CD4-positive, alpha-beta T cell treated with Interleukin-21 for 1 hour (primary cell): ENCODE measurements at regions not wholly inside any gene's neighbourhood (a gene's known extent, or its start where the extent isn't known, plus 50 kb on each side); places are given as distances from the start of the nearest gene placed in this dataset.

Experiments
- DNase-seq: peaks from one replicate; pipeline ENCODE4 v3.0.0-alpha.2; 2020

GRCh38 chr10:94194256-94194655 is 168.5 kb downstream of the NOC3L start:
- no peak for DNase-seq

GRCh38 chr10:94197241-94197640 is 165.5 kb downstream of the NOC3L start:
- no peak for DNase-seq

DNA sequence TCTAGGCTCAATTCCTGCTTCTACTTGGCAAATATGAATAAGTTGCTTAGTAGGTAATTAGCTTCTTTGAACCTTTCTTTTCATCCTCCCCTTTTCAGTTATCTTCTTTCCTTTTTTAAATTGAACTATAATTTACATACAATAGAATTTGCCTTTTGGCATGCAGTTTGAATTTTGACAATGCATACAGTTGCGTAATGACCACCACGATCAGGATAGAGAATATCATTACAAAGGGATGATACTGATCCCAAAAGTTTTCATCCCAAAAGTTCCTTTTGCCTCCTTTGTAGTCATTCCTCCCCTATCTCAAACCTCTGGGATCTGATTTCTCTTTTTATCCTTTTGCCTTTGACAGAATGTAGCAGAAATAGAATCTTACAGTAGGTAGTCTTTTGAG is 164.4 kb downstream of the NOC3L start:
- no peak for DNase-seq

- no peak for DNase-seq
These were observed 163.2 kb downstream of the NOC3L start for GRCh38 chr10:94199565-94199964.

- DNase-seq: no peak
These were observed 162.4 kb downstream of the NOC3L start for GRCh38 chr10:94200146-94200837.

- DNase-seq: no peak
These were observed 157.3 kb downstream of the NOC3L start for GRCh38 chr10:94205396-94205831.

- no peak for DNase-seq
These were observed 156.6 kb downstream of the NOC3L start for GRCh38 chr10:94206176-94206575.

DNA sequence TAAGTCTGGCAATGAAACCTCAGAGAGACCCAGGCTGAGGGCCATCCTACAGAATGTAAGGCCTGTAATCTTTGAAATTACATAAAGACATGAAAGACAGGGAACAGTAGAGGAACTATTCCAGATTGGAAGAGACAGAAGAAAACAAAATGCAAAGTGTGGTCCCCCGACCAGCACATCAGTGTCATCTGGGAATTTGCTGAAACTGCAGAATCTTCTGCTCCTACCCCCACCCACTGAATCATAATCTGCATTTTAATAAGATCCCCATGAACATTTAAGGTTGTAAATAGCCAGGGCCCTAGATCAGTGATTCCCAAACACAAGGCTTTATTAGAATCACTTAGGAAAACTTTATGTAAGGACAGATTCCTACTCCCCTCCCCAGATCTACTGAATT is 154.4 kb downstream of the NOC3L start:
- DNase-seq: no peak

GRCh38 chr10:94210440-94211168 is 152.1 kb downstream of the NOC3L start:
- no peak for DNase-seq

DNA sequence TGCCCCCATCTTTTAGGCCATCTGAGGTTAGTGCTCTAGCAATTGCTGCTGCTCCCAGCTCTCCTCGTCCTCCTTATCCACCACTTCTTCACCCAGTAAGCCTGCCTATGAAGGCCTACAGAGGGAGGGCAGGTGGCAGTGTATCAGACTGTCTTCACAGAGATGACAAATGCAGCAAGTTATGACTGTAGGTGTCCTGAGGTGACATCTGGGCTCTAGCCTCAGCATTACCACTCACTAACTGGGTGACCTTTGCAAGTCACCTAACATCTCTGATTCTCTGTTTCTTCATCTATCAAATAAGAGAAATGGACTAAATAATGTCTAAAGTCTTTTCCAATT is 151.6 kb downstream of the NOC3L start:
- no peak for DNase-seq

GRCh38 chr10:94213001-94213530 is 149.7 kb downstream of the NOC3L start:
- DNase-seq: no peak

DNA sequence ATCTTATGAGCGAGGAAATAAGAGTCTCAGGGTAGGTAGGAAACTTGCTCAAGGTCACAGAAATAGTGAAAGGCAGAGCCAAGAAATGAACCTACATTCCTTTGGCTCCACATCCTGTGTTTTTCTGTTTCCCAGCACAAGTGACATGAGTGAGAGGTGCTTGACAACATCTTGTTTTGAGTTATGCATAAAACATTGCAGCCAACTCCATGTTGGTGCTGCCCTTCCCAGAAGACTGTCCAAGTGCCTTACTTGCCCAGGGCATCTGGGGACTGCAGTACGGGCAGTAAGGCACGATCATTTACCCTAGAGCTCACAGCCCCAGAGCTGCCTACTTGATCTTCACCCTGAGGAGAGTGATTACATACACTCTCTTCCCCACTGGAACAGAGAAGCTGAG is 148.8 kb downstream of the NOC3L start:
- no peak for DNase-seq

GRCh38 chr10:94214481-94214893 is 148.3 kb downstream of the NOC3L start:
- DNase-seq: no peak

- no peak for DNase-seq
These were observed 146.5 kb downstream of the NOC3L start for GRCh38 chr10:94216201-94216600.

DNA sequence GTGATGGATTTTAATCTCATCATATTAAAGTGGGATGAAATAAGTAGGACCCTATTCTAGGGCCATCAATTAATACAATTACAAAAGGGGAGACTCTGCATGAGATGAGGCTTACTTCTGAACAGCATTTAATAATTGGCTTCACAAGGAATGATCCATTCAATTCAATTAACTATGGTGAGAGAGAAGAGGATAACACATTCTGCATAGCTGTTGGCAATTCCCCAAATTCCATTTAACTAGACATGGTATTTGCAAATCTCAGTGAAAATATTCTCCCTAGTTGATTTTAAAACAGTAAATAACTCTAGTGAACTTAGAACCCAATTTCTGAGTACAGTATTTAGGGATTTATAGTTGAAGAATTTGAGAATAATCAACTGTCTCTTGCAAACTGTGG is 145.3 kb downstream of the NOC3L start:
- DNase-seq: no peak

DNA sequence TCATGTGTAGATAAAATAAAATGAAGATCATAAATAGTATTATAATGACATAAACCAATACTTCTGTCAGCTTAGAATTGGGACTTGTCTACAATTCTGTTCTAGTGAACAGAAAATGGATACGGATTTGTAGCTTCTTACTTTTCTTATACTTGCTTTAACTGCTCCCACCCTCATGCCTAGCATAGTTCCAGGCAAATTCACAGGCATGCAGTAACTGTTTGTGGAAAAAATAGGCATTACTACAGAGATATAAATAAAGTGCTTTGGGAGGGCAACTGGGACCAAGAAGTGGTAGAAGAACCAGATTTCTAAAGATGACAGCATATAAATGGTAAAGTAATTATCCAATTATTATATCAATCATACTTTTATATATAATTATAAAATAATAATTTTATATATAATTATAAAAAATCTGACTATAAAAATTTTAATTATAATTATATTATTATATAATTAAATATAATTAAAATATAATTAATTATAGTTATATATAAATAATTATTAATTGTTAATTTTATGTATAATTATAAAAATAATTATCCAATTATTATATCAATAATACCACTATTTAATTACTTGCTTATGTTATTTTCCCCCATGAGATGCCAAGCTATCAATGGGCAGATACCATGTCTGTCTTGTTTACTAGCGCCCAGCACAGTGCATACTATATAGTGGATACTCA is 144.1 kb downstream of the NOC3L start:
- DNase-seq: no peak

GRCh38 chr10:94219829-94220228 is 142.9 kb downstream of the NOC3L start:
- DNase-seq: no peak

- no peak for DNase-seq
These were observed 142.0 kb downstream of the NOC3L start for GRCh38 chr10:94220717-94221116.

DNA sequence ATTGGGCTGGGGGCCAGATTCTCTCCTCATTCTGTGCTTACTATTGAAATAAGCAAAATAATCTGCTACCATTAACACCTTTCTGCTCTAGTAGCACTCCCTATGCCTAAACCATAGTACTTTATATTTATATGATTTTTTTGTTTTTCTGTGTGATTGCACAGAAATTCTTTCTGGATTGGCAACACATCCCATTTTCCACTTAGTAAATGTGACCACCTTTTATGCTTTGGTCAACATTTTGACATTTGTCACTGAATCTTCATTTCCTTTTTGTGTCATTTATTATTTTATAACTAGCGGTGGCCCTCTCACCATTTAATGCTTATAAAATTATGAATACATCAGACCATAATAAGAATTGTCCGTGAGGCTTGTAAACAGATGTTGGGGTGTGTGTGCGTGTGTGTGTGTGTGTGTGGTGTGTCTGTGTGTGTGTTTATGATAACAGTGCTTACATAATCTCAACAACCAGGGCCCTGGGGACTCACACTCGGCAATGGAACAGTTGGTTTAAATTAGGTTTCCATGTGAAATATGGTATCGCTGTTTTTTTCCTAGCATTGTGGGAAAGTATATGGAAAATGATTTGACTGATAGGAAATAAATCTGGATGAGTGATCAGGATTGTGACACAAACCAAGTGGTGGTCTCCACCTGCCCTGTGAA is 138.9 kb downstream of the NOC3L start:
- no peak for DNase-seq

DNA sequence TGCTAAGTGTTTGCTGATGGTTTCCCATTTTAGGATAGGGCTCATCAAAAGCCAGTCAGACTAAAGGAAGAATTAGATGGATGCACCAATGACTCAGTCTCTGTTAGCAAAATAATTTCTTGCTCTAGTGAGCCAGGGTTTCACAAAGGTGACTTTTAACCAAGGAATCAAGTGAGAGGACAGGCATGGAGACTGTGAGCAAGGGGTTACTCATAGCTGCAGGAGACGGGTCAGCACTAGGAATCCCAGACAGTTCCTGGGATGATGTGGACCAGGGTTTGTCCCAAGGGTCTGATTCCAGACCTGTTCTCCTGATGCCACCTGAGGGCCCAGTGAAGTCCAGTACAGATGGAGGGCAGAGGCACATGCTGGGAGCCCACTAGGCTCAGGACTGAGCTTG is 138.1 kb downstream of the NOC3L start:
- DNase-seq: no peak

DNA sequence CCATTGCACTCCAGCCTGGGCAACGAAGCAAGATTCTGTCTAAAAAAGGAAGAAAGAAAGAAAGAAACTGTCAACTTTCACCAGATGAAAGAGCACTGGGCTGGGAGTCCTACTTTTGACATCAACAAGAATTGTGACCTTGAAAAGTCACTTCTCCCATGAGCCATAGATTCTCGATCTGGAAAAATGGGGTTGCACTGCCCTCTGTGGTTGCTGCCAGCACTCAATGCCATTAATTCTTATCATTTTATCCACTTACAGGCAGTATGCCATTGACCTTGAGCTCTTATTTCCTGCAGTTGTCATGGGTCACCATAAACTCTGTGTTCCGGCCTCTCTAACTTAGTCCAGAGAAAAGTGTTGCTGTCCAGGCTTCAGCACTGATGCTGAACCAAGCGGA is 137.2 kb downstream of the NOC3L start:
- DNase-seq: no peak

DNA sequence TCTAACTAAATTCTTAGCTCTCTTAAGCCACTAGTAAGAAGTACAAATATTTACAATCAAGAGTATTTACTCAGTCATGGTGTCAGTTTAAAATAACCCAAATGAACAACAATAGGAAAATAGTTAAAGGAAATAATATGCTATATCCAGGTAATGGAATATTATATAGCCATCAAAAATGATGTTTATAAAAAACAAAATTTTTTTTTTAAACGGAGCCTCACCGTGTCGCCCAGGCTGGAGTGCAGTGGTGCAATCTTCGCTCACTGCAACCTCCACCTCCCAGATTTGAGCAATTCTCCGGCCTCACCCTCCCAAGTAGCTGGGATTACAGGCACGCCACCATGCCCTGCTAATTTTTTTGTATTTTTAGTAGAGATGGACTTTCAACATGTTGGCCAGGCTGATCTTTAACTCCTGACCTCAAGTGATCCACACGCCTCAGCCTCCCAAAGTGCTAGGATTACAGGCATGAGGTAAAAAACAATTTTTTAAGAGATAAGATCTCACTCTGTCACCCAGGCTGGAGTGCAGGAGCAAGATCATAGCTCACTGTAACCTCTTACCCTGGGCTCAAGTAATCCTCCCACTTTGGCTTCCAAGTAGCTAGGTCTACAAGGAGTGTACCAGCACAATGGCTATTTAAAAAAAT is 132.5 kb downstream of the NOC3L start:
- DNase-seq: no peak
